Bronchial epithelial cell (primary cell): ENCODE measurements at regions not wholly inside any gene's neighbourhood (a gene's known extent, or its start where the extent isn't known, plus 50 kb on each side); places are given as distances from the start of the nearest gene placed in this dataset.

Experiments used
- DNase-seq: peaks from one replicate; pipeline ENCODE4 v3.0.0-alpha.2; 2010; ENCODE audit warnings: low read depth
- FAIRE-seq: peaks from 2 replicates; lab custom pipeline; 2011; peaks lifted over from hg19 to GRCh38; lab: Jason Lieb, UNC
- H3K27me3 ChIP-seq: 2 replicates; pipeline ENCODE4 v1.5.1; 2011; ENCODE audit warnings: low read length; ENCODE audit not compliant: control insufficient read depth, insufficient read depth
- H3K36me3 ChIP-seq: 2 replicates; pipeline ENCODE4 v1.5.1; 2011; ENCODE audit warnings: low read length; ENCODE audit not compliant: control insufficient read depth, insufficient read depth
- H3K4me3 ChIP-seq: 2 replicates; pipeline ENCODE4 v1.5.1; 2011; ENCODE audit warnings: mild to moderate bottlenecking, low read depth, low read length, control low read depth
- CTCF ChIP-seq: IDR thresholded peaks from 2 replicates; pipeline ENCODE4 v1.5.1; 2011; ENCODE audit warnings: mild to moderate bottlenecking, moderate library complexity, low read length, control low read depth, inconsistent platforms; ENCODE audit not compliant: insufficient read depth, severe bottlenecking

GRCh38 chr4:73679836-73680235 lies 59.6 kb upstream of the RASSF6 start:
- no peaks in the 10 kb centered on the region for H3K27me3 ChIP-seq
- no peak for TF ChIP-seq CTCF
- FAIRE-seq, result no peak
- DNase-seq, result peak; percentile 77
- no peak overlapping the region for H3K4me3 ChIP-seq
- no peaks in the 10 kb centered on the region for H3K36me3 ChIP-seq

- no peaks in the 10 kb centered on the region for H3K27me3 ChIP-seq
- no peak for TF ChIP-seq CTCF
- DNase-seq (no peak), FAIRE-seq (no peak)
- no peak overlapping the region for H3K4me3 ChIP-seq
- H3K36me3 ChIP-seq, result no peaks in the 10 kb centered on the region
Measured at GRCh38 chr4:73681776-73682175, 58.6 kb upstream of the CXCL8 start.

GRCh38 chr4:73682508-73682907 lies 57.9 kb upstream of the CXCL8 start:
- peak; percentile 51 for DNase-seq
- no peaks in the 10 kb centered on the region for H3K27me3 ChIP-seq
- H3K36me3 ChIP-seq, result no peaks in the 10 kb centered on the region
- no peak for TF ChIP-seq CTCF
- H3K4me3 ChIP-seq, result no peak overlapping the region
- no peak for FAIRE-seq

- Histone ChIP-seq H3K4me3 (no peak overlapping the region), H3K27me3 (no peaks in the 10 kb centered on the region), H3K36me3 (no peaks in the 10 kb centered on the region)
- no peak for TF ChIP-seq CTCF
- FAIRE-seq (no peak), DNase-seq (peak; percentile 94)
Measured at GRCh38 chr4:73683033-73683432, 57.3 kb upstream of the CXCL8 start.

GRCh38 chr4:73683456-73683855 lies 56.9 kb upstream of the CXCL8 start:
- no peak overlapping the region for H3K4me3 ChIP-seq
- H3K27me3 ChIP-seq, result no peaks in the 10 kb centered on the region
- no peak for DNase-seq
- FAIRE-seq, result no peak
- no peak for TF ChIP-seq CTCF
- no peaks in the 10 kb centered on the region for H3K36me3 ChIP-seq

- no peak overlapping the region for H3K4me3 ChIP-seq
- no peaks in the 10 kb centered on the region for H3K36me3 ChIP-seq
- no peak for DNase-seq
- H3K27me3 ChIP-seq, result no peaks in the 10 kb centered on the region
- no peak for FAIRE-seq
- TF ChIP-seq CTCF, result no peak
Measured at GRCh38 chr4:73684097-73684496, 56.3 kb upstream of the CXCL8 start.
